Cardiac muscle cell (in vitro differentiated cells and primary cell): ENCODE measurements at regions not wholly inside any gene's neighbourhood (a gene's known extent, or its start where the extent isn't known, plus 50 kb on each side); places are given as distances from the start of the nearest gene placed in this dataset.

Source experiments
- DNase-seq, 2 donors: peaks; one replicate each; pipeline versions ENCODE4 v3.0.0 to v3.0.0-alpha.2; 2010 to 2017; ENCODE audit warnings: low read depth in 1 of 2, low spot score in 1 of 2
- H3K27ac ChIP-seq: fragments of 200-600 bp; sonication (generic); 2 replicates; pipeline ENCODE4 v1.5.1; 2016
- H3K27me3 ChIP-seq: fragments of 200-600 bp; sonication (generic); 2 replicates; pipeline ENCODE4 v1.6.0; 2016; ENCODE audit warnings: control low read depth
- H3K36me3 ChIP-seq: fragments of 200-600 bp; sonication (generic); 2 replicates; pipeline ENCODE4 v1.5.1; 2016; ENCODE audit warnings: control low read depth
- H3K4me1 ChIP-seq: fragments of 200-600 bp; sonication (generic); 2 replicates; pipeline ENCODE4 v1.8.1; 2017; ENCODE audit warnings: low read depth, mild to moderate bottlenecking, mixed run types
- H3K4me3 ChIP-seq: fragments of 200-600 bp; sonication (generic); 2 replicates; pipeline ENCODE4 v1.5.1; 2016; ENCODE audit warnings: mild to moderate bottlenecking
- H3K9me3 ChIP-seq: fragments of 200-600 bp; sonication (generic); 2 replicates; pipeline ENCODE4 v1.5.1; 2017; ENCODE audit warnings: low read depth, mild to moderate bottlenecking, control low read depth
- CTCF ChIP-seq: IDR thresholded peaks from 2 replicates; pipeline ENCODE4 v1.5.1; 2012; ENCODE audit warnings: low read depth, mild to moderate bottlenecking, low read length

DNA sequence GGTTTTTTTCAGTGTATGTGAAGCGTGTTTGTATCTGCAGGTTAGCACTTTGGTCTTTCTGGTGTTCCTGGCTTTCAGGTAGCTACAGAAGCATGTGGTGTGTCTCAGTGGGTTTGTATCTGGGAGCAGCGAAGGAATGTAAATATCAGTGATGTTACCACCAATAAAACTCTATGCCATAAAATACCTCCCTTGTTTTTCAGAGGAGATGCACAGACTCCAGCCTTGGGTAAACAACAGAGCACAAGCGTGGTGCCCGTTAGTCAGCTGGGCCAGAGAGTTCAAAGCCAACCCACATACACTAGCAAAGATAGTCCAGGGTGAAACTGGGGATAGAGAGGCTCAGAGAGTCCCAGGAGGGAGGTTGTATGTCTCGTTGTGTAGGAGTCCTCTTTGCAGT, 393.8 kb downstream of the SMOC2 start:
- H3K4me3 ChIP-seq: no peak overlapping the region
- no peaks in the 10 kb centered on the region for H3K9me3 ChIP-seq
- H3K27ac ChIP-seq: no peak overlapping the region
- DNase-seq: no peak
- no peaks in the 10 kb centered on the region for H3K27me3 ChIP-seq
- H3K36me3 ChIP-seq: no peaks in the 10 kb centered on the region
- no peaks in the 10 kb centered on the region for H3K4me1 ChIP-seq
- no peak for TF ChIP-seq CTCF

GRCh38 chr6:168834042-168834587, 393.1 kb downstream of the SMOC2 start:
- H3K36me3 ChIP-seq: no peaks in the 10 kb centered on the region
- H3K27ac ChIP-seq: no peak overlapping the region

GRCh38 chr6:168828800-168829199, 387.8 kb downstream of the SMOC2 start:
- Histone ChIP-seq H3K4me3 (no peak overlapping the region), H3K9me3 (no peaks in the 10 kb centered on the region), H3K27me3 (no peaks in the 10 kb centered on the region), H3K4me1 (no peaks in the 10 kb centered on the region), H3K27ac (no peak overlapping the region), H3K36me3 (no peaks in the 10 kb centered on the region)
- peak in 1 of 2 donors; percentile 68 for DNase-seq
- no peak for TF ChIP-seq CTCF

More at GRCh38 chr6:168834042-168834587, 393.1 kb downstream of the SMOC2 start:
- DNase-seq: no peak
- no peaks in the 10 kb centered on the region for H3K4me1 ChIP-seq
- no peaks in the 10 kb centered on the region for H3K9me3 ChIP-seq
- no peak overlapping the region for H3K4me3 ChIP-seq
- TF ChIP-seq CTCF: no peak
- no peaks in the 10 kb centered on the region for H3K27me3 ChIP-seq

- no peaks in the 10 kb centered on the region for H3K27me3 ChIP-seq
- DNase-seq: no peak
- H3K9me3 ChIP-seq: no peaks in the 10 kb centered on the region
Measured at GRCh38 chr6:168828035-168828434, 387.1 kb downstream of the SMOC2 start.

GRCh38 chr6:168827586-168827871, 386.5 kb downstream of the SMOC2 start:
- no peaks in the 10 kb centered on the region for H3K27me3 ChIP-seq
- no peak overlapping the region for H3K27ac ChIP-seq
- no peaks in the 10 kb centered on the region for H3K4me1 ChIP-seq
- no peak overlapping the region for H3K4me3 ChIP-seq
- no peaks in the 10 kb centered on the region for H3K36me3 ChIP-seq
- no peak for TF ChIP-seq CTCF
- no peaks in the 10 kb centered on the region for H3K9me3 ChIP-seq
- DNase-seq: no peak

More at GRCh38 chr6:168828035-168828434, 387.1 kb downstream of the SMOC2 start:
- no peak for TF ChIP-seq CTCF
- no peaks in the 10 kb centered on the region for H3K4me1 ChIP-seq
- H3K4me3 ChIP-seq: no peak overlapping the region
- H3K27ac ChIP-seq: no peak overlapping the region
- H3K36me3 ChIP-seq: no peaks in the 10 kb centered on the region
